ENCODE measurements at regions not wholly inside any gene's neighbourhood (a gene's known extent, or its start where the extent isn't known, plus 50 kb on each side); places are given as distances from the start of the nearest gene placed in this dataset.

GRCh38 chr3:5464649-5465048 is 277.1 kb downstream of the EDEM1 start:
- Mint-ChIP-seq H3K27ac (no peak overlapping the region), H3K27me3 (peaks cover 7 to 9% of the 10 kb centered on the region in 2 donors), H3K9me3 (no peaks in the 10 kb centered on the region), H3K4me1 (no peaks in the 10 kb centered on the region), H3K4me3 (no peak overlapping the region), H3K36me3 (no peaks in the 10 kb centered on the region)
- Histone ChIP-seq H3K36me3 (ENCODE audit: insufficient read depth, low read length) (no peaks in the 10 kb centered on the region), H3K27ac (ENCODE audit: low read depth, low read length) (no peak overlapping the region), H3K4me1 (ENCODE audit: insufficient read depth, low read length) (no peaks in the 10 kb centered on the region), H3K9me3 (ENCODE audit: control insufficient read depth in 1 of 2, low read length in 2 of 2) (no peaks in the 10 kb centered on the region), H3K27me3 (ENCODE audit: insufficient read depth, low read length) (no peaks in the 10 kb centered on the region), H3K4me3 (ENCODE audit: low read length in 2 of 2) (no peak overlapping the region)
- no peak for DNase-seq
- ChIA-PET POLR2A (ENCODE audit: partially characterized antibody) (no interaction called here), CTCF (ENCODE audit: partially characterized antibody) (no interaction called here)
- intact Hi-C loops (cut with micrococcal nuclease) = no loop called here

- intact Hi-C loops (cut with micrococcal nuclease) = no loop called here
- no peak overlapping the region for H3K27ac Mint-ChIP-seq
- ChIA-PET CTCF (ENCODE audit: partially characterized antibody) (no interaction called here), POLR2A (ENCODE audit: partially characterized antibody) (no interaction called here)
- H3K4me3 Mint-ChIP-seq = no peak overlapping the region
- H3K36me3 ChIP-seq (ENCODE audit: insufficient read depth, low read length) = no peaks in the 10 kb centered on the region
- H3K36me3 Mint-ChIP-seq = no peaks in the 10 kb centered on the region
- H3K4me3 ChIP-seq (ENCODE audit: low read length in 2 of 2) = no peak overlapping the region
- no peaks in the 10 kb centered on the region for H3K4me1 Mint-ChIP-seq
- no peaks in the 10 kb centered on the region for H3K9me3 Mint-ChIP-seq
- peaks cover 7 to 9% of the 10 kb centered on the region in 2 donors for H3K27me3 Mint-ChIP-seq
- H3K27me3 ChIP-seq (ENCODE audit: insufficient read depth, low read length) = no peaks in the 10 kb centered on the region
- no peak for DNase-seq
- no peaks in the 10 kb centered on the region for H3K9me3 ChIP-seq (ENCODE audit: control insufficient read depth in 1 of 2, low read length in 2 of 2)
- no peak overlapping the region for H3K27ac ChIP-seq (ENCODE audit: low read depth, low read length)
- H3K4me1 ChIP-seq (ENCODE audit: insufficient read depth, low read length) = no peaks in the 10 kb centered on the region
These were observed 277.7 kb downstream of the EDEM1 start for GRCh38 chr3:5465183-5465582.

DNA sequence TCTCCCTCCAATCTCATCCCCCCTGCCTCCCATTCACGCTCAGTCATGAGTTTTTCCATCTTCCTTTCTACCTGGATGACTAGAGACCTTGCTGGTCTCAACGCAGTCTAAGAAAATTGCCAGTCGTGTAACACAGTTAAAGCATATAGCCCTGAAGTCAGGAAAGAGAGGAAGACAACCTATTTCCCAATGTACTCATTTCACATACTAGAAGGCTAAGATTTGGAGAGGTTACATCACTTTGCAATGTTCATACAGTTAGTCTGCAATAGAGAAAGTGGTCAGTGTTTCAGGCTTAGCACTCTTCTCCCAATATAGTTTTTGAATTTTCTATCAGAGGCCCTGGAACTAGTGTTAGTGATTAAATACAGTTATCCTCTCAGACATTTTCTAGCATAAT is 278.6 kb downstream of the EDEM1 start:
- Mint-ChIP-seq H3K36me3 (no peaks in the 10 kb centered on the region), H3K9me3 (no peaks in the 10 kb centered on the region), H3K27ac (no peak overlapping the region), H3K4me3 (no peak overlapping the region), H3K27me3 (peaks cover 7 to 9% of the 10 kb centered on the region in 2 donors), H3K4me1 (no peaks in the 10 kb centered on the region)
- ChIA-PET CTCF (ENCODE audit: partially characterized antibody) (no interaction called here), POLR2A (ENCODE audit: partially characterized antibody) (no interaction called here)
- Histone ChIP-seq H3K27me3 (ENCODE audit: insufficient read depth, low read length) (no peaks in the 10 kb centered on the region), H3K27ac (ENCODE audit: low read depth, low read length) (no peak overlapping the region), H3K9me3 (ENCODE audit: control insufficient read depth in 1 of 2, low read length in 2 of 2) (no peaks in the 10 kb centered on the region), H3K4me1 (ENCODE audit: insufficient read depth, low read length) (no peaks in the 10 kb centered on the region), H3K4me3 (ENCODE audit: low read length in 2 of 2) (no peak overlapping the region), H3K36me3 (ENCODE audit: insufficient read depth, low read length) (no peaks in the 10 kb centered on the region)
- intact Hi-C loops (cut with micrococcal nuclease) = no loop called here
- no peak for DNase-seq

DNA sequence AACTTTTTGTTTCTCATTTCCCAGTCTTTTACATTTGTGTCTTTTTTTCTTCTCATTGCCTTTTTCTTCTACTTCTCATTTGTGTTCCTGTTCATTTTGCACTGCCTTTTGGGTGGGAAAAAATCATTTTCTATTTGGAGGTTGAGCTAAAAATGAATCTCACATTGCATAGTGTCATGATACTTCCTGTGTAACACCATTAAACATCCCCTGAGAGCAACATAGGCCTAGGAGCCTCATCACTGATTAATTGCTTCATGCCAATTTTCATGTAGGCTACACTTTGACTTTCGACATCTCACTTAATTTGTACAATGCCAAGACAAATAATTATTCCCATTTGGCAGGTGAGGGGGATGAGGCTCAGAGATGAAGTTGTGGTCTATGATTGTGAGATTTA is 279.2 kb downstream of the EDEM1 start:
- intact Hi-C loops (cut with micrococcal nuclease) = no loop called here
- no peaks in the 10 kb centered on the region for H3K36me3 Mint-ChIP-seq
- H3K27ac ChIP-seq (ENCODE audit: low read depth, low read length) = no peak overlapping the region

GRCh38 chr3:5473471-5473870 is 286.0 kb downstream of the EDEM1 start:
- intact Hi-C loops (cut with micrococcal nuclease) = no loop called here

More for the DNA sequence above, 279.2 kb downstream of the EDEM1 start:
- Histone ChIP-seq H3K36me3 (ENCODE audit: insufficient read depth, low read length) (no peaks in the 10 kb centered on the region), H3K27me3 (ENCODE audit: insufficient read depth, low read length) (no peaks in the 10 kb centered on the region), H3K9me3 (ENCODE audit: control insufficient read depth in 1 of 2, low read length in 2 of 2) (no peaks in the 10 kb centered on the region), H3K4me1 (ENCODE audit: insufficient read depth, low read length) (no peaks in the 10 kb centered on the region), H3K4me3 (ENCODE audit: low read length in 2 of 2) (no peak overlapping the region)
- H3K9me3 Mint-ChIP-seq = no peaks in the 10 kb centered on the region
- ChIA-PET POLR2A (ENCODE audit: partially characterized antibody) (no interaction called here), CTCF (ENCODE audit: partially characterized antibody) (no interaction called here)
- no peaks in the 10 kb centered on the region for H3K4me1 Mint-ChIP-seq
- no peak for DNase-seq
- H3K4me3 Mint-ChIP-seq = no peak overlapping the region
- H3K27me3 Mint-ChIP-seq = peaks cover 7 to 9% of the 10 kb centered on the region in 2 donors
- H3K27ac Mint-ChIP-seq = no peak overlapping the region

DNA sequence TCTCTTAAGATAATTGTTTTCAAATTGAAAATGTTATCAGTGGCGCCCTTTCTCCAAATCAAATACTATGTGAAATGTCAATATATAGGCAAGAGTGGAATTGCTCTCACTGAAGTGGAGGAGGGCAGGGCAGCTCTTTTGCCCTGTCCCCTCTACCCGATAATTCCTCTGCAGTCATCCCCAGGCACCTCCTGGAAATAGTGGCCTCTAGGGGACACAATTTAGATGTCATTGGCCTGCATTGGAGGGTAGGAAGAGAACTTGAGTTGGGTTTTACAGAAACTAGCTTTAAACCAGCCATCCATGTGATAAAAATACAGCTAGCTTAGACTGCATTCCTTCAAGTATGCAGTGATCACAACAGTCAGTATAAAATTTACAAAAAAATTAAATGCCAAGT is 288.9 kb downstream of the EDEM1 start:
- no peaks in the 10 kb centered on the region for H3K9me3 ChIP-seq (ENCODE audit: control insufficient read depth in 1 of 2, low read length in 2 of 2)
- intact Hi-C loops (cut with micrococcal nuclease) = no loop called here
- H3K4me1 ChIP-seq (ENCODE audit: insufficient read depth, low read length) = no peaks in the 10 kb centered on the region
- POLR2A ChIA-PET (ENCODE audit: partially characterized antibody) = no interaction called here
- H3K4me3 ChIP-seq (ENCODE audit: low read length in 2 of 2) = no peak overlapping the region
- no peaks in the 10 kb centered on the region for H3K36me3 Mint-ChIP-seq
- peaks cover 0 to 3% (median 0%) of the 10 kb centered on the region in 8 donors for H3K9me3 Mint-ChIP-seq
- no peak overlapping the region for H3K27ac ChIP-seq (ENCODE audit: low read depth, low read length)
- H3K27me3 ChIP-seq (ENCODE audit: insufficient read depth, low read length) = no peaks in the 10 kb centered on the region
- CTCF ChIA-PET (ENCODE audit: partially characterized antibody) = no interaction called here
- no peak overlapping the region for H3K27ac Mint-ChIP-seq
- DNase-seq = no peak
- no peaks in the 10 kb centered on the region for H3K27me3 Mint-ChIP-seq
- no peak overlapping the region for H3K4me3 Mint-ChIP-seq
- no peaks in the 10 kb centered on the region for H3K4me1 Mint-ChIP-seq
- no peaks in the 10 kb centered on the region for H3K36me3 ChIP-seq (ENCODE audit: insufficient read depth, low read length)

More at GRCh38 chr3:5473471-5473870, 286.0 kb downstream of the EDEM1 start:
- Mint-ChIP-seq H3K9me3 (peaks cover 0 to 3% (median 0%) of the 10 kb centered on the region in 8 donors), H3K27me3 (peaks cover 0 to 2% of the 10 kb centered on the region in 2 donors), H3K4me1 (no peaks in the 10 kb centered on the region), H3K36me3 (no peaks in the 10 kb centered on the region), H3K27ac (no peak overlapping the region), H3K4me3 (no peak overlapping the region)
- no peaks in the 10 kb centered on the region for H3K4me1 ChIP-seq (ENCODE audit: insufficient read depth, low read length)
- ChIA-PET POLR2A (ENCODE audit: partially characterized antibody) (no interaction called here), CTCF (ENCODE audit: partially characterized antibody) (no interaction called here)
- no peaks in the 10 kb centered on the region for H3K36me3 ChIP-seq (ENCODE audit: insufficient read depth, low read length)
- H3K27me3 ChIP-seq (ENCODE audit: insufficient read depth, low read length) = no peaks in the 10 kb centered on the region
- H3K9me3 ChIP-seq (ENCODE audit: control insufficient read depth in 1 of 2, low read length in 2 of 2) = no peaks in the 10 kb centered on the region
- H3K4me3 ChIP-seq (ENCODE audit: low read length in 2 of 2) = no peak overlapping the region
- DNase-seq = no peak
- no peak overlapping the region for H3K27ac ChIP-seq (ENCODE audit: low read depth, low read length)

- DNase-seq = no peak
- Histone ChIP-seq H3K9me3 (ENCODE audit: control insufficient read depth in 1 of 2, low read length in 2 of 2) (no peaks in the 10 kb centered on the region), H3K27me3 (ENCODE audit: insufficient read depth, low read length) (no peaks in the 10 kb centered on the region), H3K27ac (ENCODE audit: low read depth, low read length) (no peak overlapping the region), H3K36me3 (ENCODE audit: insufficient read depth, low read length) (no peaks in the 10 kb centered on the region), H3K4me3 (ENCODE audit: low read length in 2 of 2) (no peak overlapping the region), H3K4me1 (ENCODE audit: insufficient read depth, low read length) (no peaks in the 10 kb centered on the region)
- Mint-ChIP-seq H3K27ac (no peak overlapping the region), H3K27me3 (no peaks in the 10 kb centered on the region), H3K4me1 (no peaks in the 10 kb centered on the region), H3K36me3 (no peaks in the 10 kb centered on the region), H3K4me3 (no peak overlapping the region), H3K9me3 (peaks cover 0 to 2% (median 0%) of the 10 kb centered on the region in 8 donors)
- ChIA-PET CTCF (ENCODE audit: partially characterized antibody) (no interaction called here), POLR2A (ENCODE audit: partially characterized antibody) (no interaction called here)
- intact Hi-C loops (cut with micrococcal nuclease) = no loop called here
These were observed 291.8 kb downstream of the EDEM1 start for GRCh38 chr3:5479229-5479799.

GRCh38 chr3:5480190-5480589 is 292.7 kb downstream of the EDEM1 start:
- Histone ChIP-seq H3K4me3 (ENCODE audit: low read length in 2 of 2) (no peak overlapping the region), H3K27ac (ENCODE audit: low read depth, low read length) (no peak overlapping the region), H3K27me3 (ENCODE audit: insufficient read depth, low read length) (no peaks in the 10 kb centered on the region), H3K36me3 (ENCODE audit: insufficient read depth, low read length) (no peaks in the 10 kb centered on the region), H3K4me1 (ENCODE audit: insufficient read depth, low read length) (no peaks in the 10 kb centered on the region), H3K9me3 (ENCODE audit: control insufficient read depth in 1 of 2, low read length in 2 of 2) (no peaks in the 10 kb centered on the region)
- ChIA-PET CTCF (ENCODE audit: partially characterized antibody) (no interaction called here), POLR2A (ENCODE audit: partially characterized antibody) (no interaction called here)
- no peak for DNase-seq
- Mint-ChIP-seq H3K4me3 (no peak overlapping the region), H3K9me3 (no peaks in the 10 kb centered on the region), H3K4me1 (no peaks in the 10 kb centered on the region), H3K36me3 (no peaks in the 10 kb centered on the region), H3K27ac (no peak overlapping the region), H3K27me3 (peaks cover 0 to 2% of the 10 kb centered on the region in 2 donors)
- intact Hi-C loops (cut with micrococcal nuclease) = no loop called here

Data from CD4-positive, alpha-beta memory T cell (primary cell).